Fibroblast of skin of right biceps (primary cell): ENCODE measurements at regions not wholly inside any gene's neighbourhood (a gene's known extent, or its start where the extent isn't known, plus 50 kb on each side); places are given as distances from the start of the nearest gene placed in this dataset.

Experiments
- DNase-seq: peaks from one replicate; pipeline ENCODE4 v3.0.0-alpha.2; 2013

- no peak for DNase-seq
Measured at GRCh38 chr13:57018915-57019314, 121.8 kb upstream of the PRR20A start.

- DNase-seq, result no peak
Measured at GRCh38 chr13:57030671-57031070, 110.0 kb upstream of the PRR20A start.

- no peak for DNase-seq
Measured at GRCh38 chr13:57036290-57036689, 104.4 kb upstream of the PRR20A start.

GRCh38 chr13:57044910-57045309 is 95.8 kb upstream of the PRR20A start:
- DNase-seq, result no peak

- DNase-seq, result no peak
Measured at GRCh38 chr13:57045826-57046546, 94.7 kb upstream of the PRR20A start.

- no peak for DNase-seq
Measured at GRCh38 chr13:57056601-57057180, 84.0 kb upstream of the PRR20A start.

GRCh38 chr13:57063007-57063406 is 77.7 kb upstream of the PRR20A start:
- DNase-seq, result no peak

GRCh38 chr13:57073983-57074382 is 66.7 kb upstream of the PRR20A start:
- DNase-seq, result no peak

- DNase-seq, result no peak
Measured at GRCh38 chr13:57075588-57075987, 65.1 kb upstream of the PRR20A start.

GRCh38 chr13:57087006-57087405 is 53.7 kb upstream of the PRR20A start:
- DNase-seq, result no peak
